ENCODE measurements at regions not wholly inside any gene's neighbourhood (a gene's known extent, or its start where the extent isn't known, plus 50 kb on each side); places are given as distances from the start of the nearest gene placed in this dataset.

GRCh38 chr6:21999741-22000140 lies 297.1 kb downstream of the PRL start:
- H3K9me3 ChIP-seq (replicated peaks; ENCODE audit: control insufficient read depth, insufficient read depth, low read length) = no peaks in the 10 kb centered on the region
- dilution Hi-C loops (cut with MboI; ENCODE audit: extremely low pct_ligation_motif_present, low sequenced_read_pairs) = no loop called here
- no peaks in the 10 kb centered on the region for H3K9me1 ChIP-seq (replicated peaks; ENCODE audit: control insufficient read depth, extremely low read depth, insufficient read depth, low read length)
- no peak overlapping the region for H2AFZ ChIP-seq (ENCODE audit: low read depth, low read length)
- no peak overlapping the region for H3K9ac ChIP-seq (replicated peaks; ENCODE audit: extremely low read depth, insufficient read depth, low read length)
- H3K27me3 ChIP-seq (ENCODE audit: control insufficient read depth in 2 of 2, insufficient read depth in 2 of 2, low read length in 2 of 2) = no peaks in the 10 kb centered on the region
- no peaks in the 10 kb centered on the region for H3K79me2 ChIP-seq (ENCODE audit: control insufficient read depth, insufficient read depth, low read length)
- intact Hi-C loops (cut with micrococcal nuclease) = no loop called here
- ChIA-PET POLR2A (no interaction called here), CTCF (interaction anchor here (1.4 kb wide), 1 partner anchor 26 kb away, joined by 5 read pairs; no protein-coding TSS in a partner anchor)
- no peaks in the 10 kb centered on the region for H4K20me1 ChIP-seq (replicated peaks; ENCODE audit: control insufficient read depth, extremely low read depth, insufficient read depth, low read length)
- BruUV-seq (replicated peaks) = no TSS peak
- no peak overlapping the region for H3K4me3 ChIP-seq (replicated peaks in 1 of 3; ENCODE audit: insufficient read depth in 1 of 3, low read depth in 1 of 3, low read length in 3 of 3)
- H3K36me3 ChIP-seq (ENCODE audit: control insufficient read depth in 2 of 2, extremely low read depth in 1 of 2, insufficient read depth in 2 of 2, low read length in 2 of 2) = peaks cover 0 to 3% of the 10 kb centered on the region in 2 experiments
- FAIRE-seq (no peak), DNase-seq (ENCODE audit: low read depth, low spot score) (no peak)
- no peak overlapping the region for H3K4me2 ChIP-seq (ENCODE audit: insufficient read depth, low read length)
- H3K27ac ChIP-seq (ENCODE audit: insufficient read depth, low read depth, low read length) = no peak overlapping the region
- TF ChIP-seq EZH2 (IDR thresholded peaks at IDR 0.05; ENCODE audit: borderline replicate concordance, low read depth, low read length, severe bottlenecking) (no peak), FOS (IDR thresholded peaks at IDR 0.05; ENCODE audit: borderline replicate concordance, insufficient read depth, low read length) (no peak)
- peaks cover 19% of the 10 kb centered on the region for H3K4me1 ChIP-seq (ENCODE audit: control insufficient read depth, extremely low read depth, insufficient read depth, low read length)

- CTCF ChIA-PET = interaction anchor here (1.0 to 1.6 kb wide), 2 partner anchors 9 to 16 kb away, joined by 3 to 5 read pairs; no protein-coding TSS in a partner anchor
- Histone ChIP-seq H4K20me1 (replicated peaks; ENCODE audit: control insufficient read depth, extremely low read depth, insufficient read depth, low read length) (no peaks in the 10 kb centered on the region), H3K9me1 (replicated peaks; ENCODE audit: control insufficient read depth, extremely low read depth, insufficient read depth, low read length) (no peaks in the 10 kb centered on the region), H3K4me1 (ENCODE audit: control insufficient read depth, extremely low read depth, insufficient read depth, low read length) (peaks cover 19% of the 10 kb centered on the region), H3K27me3 (ENCODE audit: control insufficient read depth in 2 of 2, insufficient read depth in 2 of 2, low read length in 2 of 2) (no peaks in the 10 kb centered on the region), H3K4me2 (ENCODE audit: insufficient read depth, low read length) (no peak overlapping the region), H3K79me2 (ENCODE audit: control insufficient read depth, insufficient read depth, low read length) (no peaks in the 10 kb centered on the region), H3K27ac (ENCODE audit: insufficient read depth, low read depth, low read length) (no peak overlapping the region), H3K36me3 (ENCODE audit: control insufficient read depth in 2 of 2, extremely low read depth in 1 of 2, insufficient read depth in 2 of 2, low read length in 2 of 2) (peaks cover 0 to 3% of the 10 kb centered on the region in 2 experiments), H3K4me3 (replicated peaks in 1 of 3; ENCODE audit: insufficient read depth in 1 of 3, low read depth in 1 of 3, low read length in 3 of 3) (no peak overlapping the region), H3K9ac (replicated peaks; ENCODE audit: extremely low read depth, insufficient read depth, low read length) (no peak overlapping the region), H2AFZ (ENCODE audit: low read depth, low read length) (no peak overlapping the region), H3K9me3 (replicated peaks; ENCODE audit: control insufficient read depth, insufficient read depth, low read length) (no peaks in the 10 kb centered on the region)
- TF ChIP-seq MAX (IDR thresholded peaks at IDR 0.05; ENCODE audit: insufficient read depth, insufficient read length) = no peak
- TF ChIP-seq CTCF (IDR thresholded peaks at IDR 0.05; ENCODE audit: extremely low read depth in 1 of 2, insufficient read depth in 1 of 2, low read depth in 1 of 2, low read length in 2 of 2) = no peak
- TF ChIP-seq POLR2A (IDR thresholded peaks at IDR 0.05; ENCODE audit: low read depth, low read length) = no peak
- TF ChIP-seq FOS (IDR thresholded peaks at IDR 0.05; ENCODE audit: borderline replicate concordance, insufficient read depth, low read length) = no peak
- TF ChIP-seq POLR2AphosphoS5 (IDR thresholded peaks at IDR 0.05; ENCODE audit: insufficient read depth, low read depth, low read length) = no peak
- no peak for TF ChIP-seq EZH2 (IDR thresholded peaks at IDR 0.05; ENCODE audit: borderline replicate concordance, low read depth, low read length, severe bottlenecking)
- TF ChIP-seq GATA2 (IDR thresholded peaks at IDR 0.05; ENCODE audit: insufficient read depth, insufficient read length, low read depth, low read length) = no peak
- no peak for TF ChIP-seq JUN (IDR thresholded peaks at IDR 0.05; ENCODE audit: borderline replicate concordance, insufficient read depth, insufficient read length, low read depth)
- no peak for TF ChIP-seq MYC (IDR thresholded peaks at IDR 0.05; ENCODE audit: low read depth, low read length)
- no TSS peak for BruUV-seq (replicated peaks)
- dilution Hi-C loops (cut with MboI; ENCODE audit: extremely low pct_ligation_motif_present, low sequenced_read_pairs) = no loop called here
- POLR2A ChIA-PET = no interaction called here
- peak; percentile 20 for DNase-seq (ENCODE audit: low read depth, low spot score)
- no peak for FAIRE-seq
- intact Hi-C loops (cut with micrococcal nuclease) = no loop called here
These were observed 295.3 kb downstream of the PRL start for GRCh38 chr6:22001396-22002027.

All from endothelial cell of umbilical vein (primary cell).